Stimulated activated naive CD8-positive, alpha-beta T cell treated with anti-CD3 and anti-CD28 coated beads, Interleukin-15, Interleukin-2, amounts not matched to agents 100 U/mL and 50 U/mL, for 24 hours (primary cell): ENCODE measurements at regions not wholly inside any gene's neighbourhood (a gene's known extent, or its start where the extent isn't known, plus 50 kb on each side); places are given as distances from the start of the nearest gene placed in this dataset.
A peak's percentile ranks its signal among the peaks of the same experiment; 100 is the strongest.
"Not testable (repeated sequence)": the region's sequence is repeated elsewhere in the genome, so short reads cannot be mapped to it uniquely, and the experiment has no call there.

Experiments used
- ATAC-seq: fragments of 150-1000 bp; cut with Tn5 transposase; one replicate; pipeline ENCODE4 v1.10.0; 2021
- DNase-seq: peaks from one replicate; pipeline ENCODE4 v3.0.0; 2021

- DNase-seq: no peak
- no peak for ATAC-seq
Measured at GRCh38 chr2:129468879-129469278, 510.6 kb upstream of the RAB6C start.

GRCh38 chr2:129469389-129469788, 510.1 kb upstream of the RAB6C start:
- DNase-seq: no peak
- no peak for ATAC-seq

DNA sequence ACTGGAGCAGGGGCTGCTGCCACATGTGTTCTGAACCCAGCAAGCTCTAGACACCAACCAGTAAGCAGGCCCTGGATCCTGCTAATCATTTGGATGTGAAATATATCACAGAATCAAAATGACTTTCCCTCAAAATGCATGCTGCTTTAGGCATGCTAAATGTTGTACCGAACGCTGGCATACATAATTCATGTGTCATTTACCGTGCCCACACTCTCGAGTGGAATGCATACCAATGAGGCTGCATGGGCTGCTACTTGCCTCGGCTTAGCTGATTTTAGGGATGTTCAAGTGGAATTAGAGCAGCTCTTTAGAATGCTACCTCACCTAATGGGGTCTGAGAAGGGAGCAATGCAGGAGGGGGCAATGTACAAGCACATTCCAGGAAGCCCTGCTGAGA, 509.6 kb upstream of the RAB6C start:
- no peak for ATAC-seq
- DNase-seq: no peak

GRCh38 chr2:129478902-129479517, 500.5 kb upstream of the RAB6C start:
- ATAC-seq (no peak), DNase-seq (no peak)

- DNase-seq (no peak), ATAC-seq (no peak)
Measured at GRCh38 chr2:129479892-129480291, 499.6 kb upstream of the RAB6C start.

GRCh38 chr2:129480790-129481189, 498.7 kb upstream of the RAB6C start:
- no peak for ATAC-seq

DNA sequence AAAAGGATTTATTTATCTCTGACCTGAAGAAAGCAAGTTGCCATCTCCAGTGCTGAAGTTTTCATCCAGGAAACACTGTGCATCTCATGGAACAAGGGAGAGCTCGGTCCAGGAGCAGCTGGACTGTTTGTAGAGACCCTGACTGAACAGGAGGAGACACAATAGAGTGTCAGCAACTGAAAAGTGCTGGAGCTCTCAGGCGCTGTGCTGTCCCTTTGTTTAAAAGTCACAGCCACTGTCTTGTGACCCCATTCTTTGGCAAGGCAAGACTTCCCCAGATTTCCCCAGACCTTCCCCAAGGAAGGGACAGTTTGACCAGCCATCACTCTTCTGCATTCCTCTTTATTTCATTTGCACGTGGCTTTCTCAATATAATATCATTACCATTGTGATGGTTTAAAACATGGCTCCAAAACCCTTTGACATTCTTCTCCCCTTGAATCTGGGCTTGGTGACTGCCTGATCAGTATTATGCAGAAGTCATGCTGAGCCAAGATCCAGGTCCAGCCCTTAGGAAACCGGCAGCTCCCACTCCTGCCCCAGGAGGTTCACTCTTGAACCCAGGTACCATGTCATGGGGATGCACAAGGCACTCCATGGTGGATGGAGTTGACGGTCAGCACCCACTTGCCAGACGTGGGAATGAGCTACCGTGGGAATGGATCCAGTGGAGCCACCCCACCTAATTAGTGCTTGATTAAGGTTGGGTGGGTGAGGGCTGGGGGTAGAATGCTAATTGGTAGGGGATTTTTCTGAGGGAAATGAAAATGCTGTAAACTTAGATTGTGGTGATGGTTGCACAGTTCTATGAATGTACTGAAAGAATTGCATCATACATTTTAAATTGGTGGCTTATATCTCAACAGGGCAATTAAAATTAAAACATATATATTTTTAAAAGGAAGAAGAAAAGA, 497.9 kb upstream of the RAB6C start:
- ATAC-seq: no peak
- no peak for DNase-seq

More at GRCh38 chr2:129480790-129481189, 498.7 kb upstream of the RAB6C start:
- no peak for DNase-seq

GRCh38 chr2:129482626-129483025, 496.8 kb upstream of the RAB6C start:
- ATAC-seq (no peak), DNase-seq (no peak)

DNA sequence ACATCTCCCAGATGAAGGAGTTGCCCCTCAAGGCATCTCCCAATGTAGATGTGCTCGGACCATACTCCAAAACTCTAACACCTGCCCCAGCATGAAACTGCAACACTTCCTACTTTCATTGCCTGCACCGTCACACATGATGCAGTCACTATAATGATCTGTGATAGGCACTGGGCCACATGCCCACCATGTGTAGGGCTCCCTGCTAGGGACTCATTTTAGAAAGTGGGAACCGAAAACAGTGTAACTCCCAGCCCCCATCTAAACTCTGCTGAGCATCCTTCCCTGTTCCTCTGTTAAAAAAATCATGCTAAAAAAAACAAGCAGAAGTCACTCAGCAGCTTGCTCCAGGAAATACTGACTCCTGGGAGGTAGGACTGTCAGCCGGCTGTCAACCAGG, 496.1 kb upstream of the RAB6C start:
- no peak for ATAC-seq
- DNase-seq: no peak

- DNase-seq: no peak
- ATAC-seq: no peak
Measured at GRCh38 chr2:129484999-129485897, 494.2 kb upstream of the RAB6C start.

GRCh38 chr2:129488376-129488775, 491.1 kb upstream of the RAB6C start:
- ATAC-seq (no peak), DNase-seq (no peak)

DNA sequence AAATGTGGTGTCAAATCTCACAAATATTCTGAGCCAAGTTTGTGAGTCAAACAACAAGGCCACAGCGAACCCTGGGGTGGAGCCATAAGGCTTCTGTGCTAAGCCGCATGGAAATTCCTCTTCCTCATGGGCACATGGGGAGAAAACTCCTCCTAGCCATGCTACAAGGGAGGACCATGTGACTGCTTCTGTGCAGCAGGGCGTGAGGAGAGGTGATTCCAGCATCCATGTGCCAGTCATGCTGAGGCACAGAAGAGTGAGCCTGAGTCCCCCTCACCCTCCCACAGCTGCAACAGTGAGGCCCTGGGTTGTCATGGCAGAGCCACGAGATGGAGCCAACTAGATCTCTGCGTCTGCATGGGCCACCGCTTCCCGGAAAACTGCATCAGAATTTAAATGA, 488.8 kb upstream of the RAB6C start:
- DNase-seq (no peak), ATAC-seq (no peak)

- ATAC-seq (no peak), DNase-seq (no peak)
Measured at GRCh38 chr2:129491308-129491707, 488.2 kb upstream of the RAB6C start.

- DNase-seq: no peak
- no peak for ATAC-seq
Measured at GRCh38 chr2:129492548-129492947, 486.9 kb upstream of the RAB6C start.

DNA sequence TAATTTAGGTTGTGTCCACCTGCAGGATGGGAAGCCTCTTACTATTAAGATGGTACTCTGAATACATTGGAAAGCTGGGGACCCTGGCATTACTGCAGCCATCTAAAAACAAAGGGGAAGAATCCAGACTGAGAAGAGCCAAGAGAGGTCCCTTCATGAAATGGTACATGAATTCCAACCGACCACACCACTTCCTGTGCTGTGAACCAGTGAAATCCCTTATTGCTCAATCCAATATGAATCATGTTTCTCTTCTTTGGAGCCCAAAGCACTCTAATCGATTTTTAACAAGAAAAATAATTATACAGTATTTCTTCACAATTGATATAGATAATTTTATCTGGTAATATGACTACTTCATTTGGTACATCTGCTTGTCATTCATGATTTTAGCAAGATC, 479.7 kb upstream of the RAB6C start:
- ATAC-seq: no peak
- DNase-seq: no peak

DNA sequence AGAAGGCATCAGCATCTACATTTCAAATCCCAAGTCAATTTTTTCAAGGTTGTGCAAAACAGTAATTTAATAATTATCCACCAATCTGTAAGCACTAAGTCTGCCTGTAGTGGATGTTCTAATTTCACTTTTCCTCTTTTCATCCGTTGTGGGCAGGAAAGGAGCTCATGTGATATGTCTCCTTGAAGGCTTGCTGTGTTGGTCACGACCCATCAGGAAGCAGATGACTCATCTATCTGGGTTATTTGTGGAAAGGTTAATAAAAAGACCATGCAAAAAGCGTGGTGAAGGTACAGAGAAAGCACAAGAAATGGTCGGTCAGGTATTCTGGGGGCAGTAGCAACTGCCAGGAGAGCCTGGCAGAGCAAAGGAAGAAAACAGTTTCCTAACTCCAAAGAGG, 476.7 kb upstream of the RAB6C start:
- DNase-seq: no peak
- no peak for ATAC-seq

- DNase-seq: no peak
- no peak for ATAC-seq
Measured at GRCh38 chr2:129504646-129505045, 474.8 kb upstream of the RAB6C start.

DNA sequence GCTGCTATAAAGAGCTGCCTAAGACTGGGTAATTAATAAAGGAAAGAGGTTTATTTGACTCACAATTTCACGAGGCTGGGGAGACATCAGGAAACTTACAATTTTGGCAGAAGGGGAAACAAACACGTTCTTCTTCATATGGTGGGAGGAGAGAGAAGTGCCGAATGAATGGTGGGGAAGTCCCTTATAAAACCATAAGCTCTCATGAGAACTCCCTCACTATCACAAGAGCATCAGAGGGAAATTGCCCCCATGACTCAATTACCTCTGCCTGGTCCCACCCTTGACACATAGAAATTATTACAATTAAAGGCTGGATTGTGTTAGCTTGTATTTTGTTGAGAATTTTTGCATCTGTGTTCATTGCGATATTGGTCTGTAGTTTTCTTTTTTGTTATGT, 460.5 kb upstream of the RAB6C start:
- ATAC-seq: no peak
- DNase-seq: no peak

DNA sequence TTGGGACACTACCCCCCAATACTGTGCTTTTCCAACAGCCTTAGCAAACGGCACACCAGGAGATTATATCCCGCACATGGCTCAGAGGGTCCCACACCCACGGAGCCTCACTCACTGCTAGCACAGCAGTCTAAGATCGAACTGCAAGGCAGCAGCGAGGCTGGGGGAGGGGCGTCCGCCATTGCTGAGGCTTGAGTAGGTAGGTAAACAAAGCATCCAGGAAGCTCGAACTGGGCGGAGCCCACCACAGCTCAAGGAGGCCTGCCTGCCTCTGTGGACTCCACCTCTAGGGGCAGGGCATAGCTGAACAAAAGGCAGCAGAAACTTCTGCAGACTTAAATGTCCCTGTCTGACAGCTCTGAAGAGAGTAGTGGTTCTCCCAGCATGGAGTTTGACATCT, 447.3 kb upstream of the RAB6C start:
- not testable (repeated sequence) for ATAC-seq, DNase-seq

- ATAC-seq: no peak
- DNase-seq: no peak
Measured at GRCh38 chr2:129548880-129549279, 430.6 kb upstream of the RAB6C start.

DNA sequence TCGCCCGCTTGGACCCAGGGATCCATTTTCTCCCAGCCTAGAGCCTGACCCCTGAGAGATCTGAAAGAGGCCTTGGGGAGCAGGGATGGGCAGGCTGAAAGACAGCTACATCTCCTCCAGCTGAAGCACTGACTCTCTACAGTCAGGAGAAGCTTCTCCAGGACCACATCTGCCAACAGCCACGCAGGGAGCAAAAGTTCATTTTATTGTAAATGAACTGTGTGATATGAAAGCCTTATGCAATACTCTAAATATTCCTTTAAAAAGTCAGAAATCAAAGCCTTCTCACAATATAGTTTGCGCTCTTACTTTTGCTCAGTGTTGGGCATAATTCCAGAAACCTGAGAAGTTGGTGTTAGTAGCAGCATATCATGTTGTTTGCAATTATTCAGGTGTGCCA, 428.9 kb upstream of the RAB6C start:
- ATAC-seq (no peak), DNase-seq (no peak)

DNA sequence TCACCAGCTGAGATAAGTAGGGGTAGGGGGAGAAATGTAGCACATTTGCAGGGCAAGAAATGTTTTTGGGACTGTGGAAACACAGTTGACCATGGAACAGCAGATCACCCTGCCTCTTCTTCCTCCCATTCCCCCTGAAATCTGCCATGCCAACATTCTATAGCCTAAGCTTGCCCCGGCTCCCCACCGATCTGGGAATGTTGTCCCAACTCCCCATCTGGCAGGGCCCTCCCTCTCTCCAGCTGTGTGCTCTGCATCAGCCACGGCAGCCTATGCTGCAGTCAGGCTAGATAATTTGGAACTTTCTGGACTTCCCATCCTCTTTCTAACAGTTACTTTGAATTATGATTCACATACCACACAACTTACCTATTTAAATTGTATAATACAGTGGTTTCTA, 425.1 kb upstream of the RAB6C start:
- DNase-seq (no peak), ATAC-seq (no peak)

DNA sequence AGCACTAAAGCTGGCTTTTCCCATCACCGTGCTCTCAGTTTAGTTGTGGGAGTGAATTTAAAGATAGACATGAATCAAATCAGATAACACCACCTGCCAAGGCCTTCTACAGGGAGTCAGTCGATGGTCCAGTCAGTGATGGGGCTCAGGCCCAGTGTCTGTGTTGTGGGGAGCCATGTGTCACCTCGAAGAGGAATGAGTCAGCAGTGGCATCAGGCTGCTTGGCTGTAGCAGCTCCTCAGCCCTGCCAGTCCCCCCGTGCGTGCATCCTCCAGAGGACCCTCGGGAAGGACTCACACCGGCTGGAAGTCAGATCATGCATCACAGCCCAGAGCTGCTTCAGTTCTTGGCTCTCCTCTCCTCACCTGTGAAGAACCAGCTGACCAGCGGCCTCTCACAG, 420.4 kb upstream of the RAB6C start:
- ATAC-seq (peak; percentile 46), DNase-seq (no peak)
